ENCODE measurements at regions not wholly inside any gene's neighbourhood (a gene's known extent, or its start where the extent isn't known, plus 50 kb on each side); places are given as distances from the start of the nearest gene placed in this dataset.

DNA sequence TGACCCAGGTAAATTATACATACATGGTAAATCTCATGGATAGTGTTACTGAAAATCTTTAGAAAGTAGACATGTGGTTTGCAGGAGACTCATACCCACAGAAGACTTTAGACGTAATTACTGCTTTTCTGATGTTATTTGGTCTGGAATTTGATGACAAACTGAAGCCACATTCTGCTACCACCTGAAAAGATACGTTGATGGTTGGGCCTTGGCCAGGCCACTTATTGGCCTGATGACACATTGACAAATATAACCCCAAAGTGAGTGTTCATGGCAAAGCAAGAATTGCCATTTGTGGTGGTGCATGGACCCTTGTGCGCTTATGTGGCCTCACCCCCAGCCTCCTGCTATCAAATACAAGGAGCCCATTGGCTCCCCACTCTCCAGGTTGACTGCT, 155.6 kb downstream of the METTL4 start:
- 77 to 92% (median 89%) methylated on average over 3 of the region's 3 CpGs for WGBS, 5 donors
- H3K9me3 ChIP-seq, result no peaks in the 10 kb centered on the region
- DNase-seq, result no peak

DNA sequence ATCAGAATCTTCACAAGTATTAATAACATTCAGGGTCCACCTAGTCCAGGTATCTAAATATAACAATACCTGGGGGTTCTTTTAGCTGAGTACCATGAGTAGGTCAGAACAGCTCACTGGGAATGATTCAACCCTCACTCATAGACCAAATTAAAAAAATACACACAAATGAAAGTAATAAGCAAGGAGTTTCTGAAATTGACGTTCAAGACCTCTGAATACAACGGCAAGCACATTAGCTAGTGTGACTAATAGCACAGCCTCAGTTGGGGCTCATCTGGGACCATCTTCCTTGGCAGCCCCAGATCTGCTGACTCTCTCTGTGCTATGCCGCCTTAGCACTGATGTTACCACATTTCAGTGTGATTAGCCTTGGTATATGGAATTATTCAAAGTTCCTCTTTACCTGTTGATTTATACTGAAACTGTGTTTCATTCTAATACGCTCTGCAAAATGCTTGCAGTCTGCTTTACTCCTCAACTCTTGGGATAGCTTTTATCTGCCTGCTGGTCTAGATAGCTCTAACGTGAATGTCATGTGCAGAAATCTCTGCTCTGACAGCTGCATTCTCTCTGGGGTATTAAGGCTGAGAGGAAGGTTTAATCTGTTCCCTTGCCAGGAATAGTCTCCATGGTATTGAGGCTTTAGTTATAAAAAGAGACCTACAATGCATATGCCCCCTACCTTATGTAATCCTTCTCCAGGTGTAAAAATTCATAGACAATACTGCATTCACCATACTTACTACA, 153.3 kb downstream of the METTL4 start:
- Histone ChIP-seq H3K36me3 (no peaks in the 10 kb centered on the region), H3K4me1 (no peaks in the 10 kb centered on the region), H3K4me3 (no peak overlapping the region), H3K27ac (no peak overlapping the region), H3K9me3 (no peaks in the 10 kb centered on the region), H3K27me3 (no peaks in the 10 kb centered on the region)
- no peak for TF ChIP-seq POLR2AphosphoS5 (IDR thresholded peaks at IDR 0.05)
- TF ChIP-seq POLR2A (IDR thresholded peaks at IDR 0.05), result no peak
- no peak for TF ChIP-seq EP300 (IDR thresholded peaks at IDR 0.05)
- no peak for TF ChIP-seq CTCF (IDR thresholded peaks at IDR 0.05)
- DNase-seq, result no peak
- 59 to 75% (median 63%) methylated on average over 5 of the region's 5 CpGs for WGBS, 5 donors
- intact Hi-C loops (cut with DNase I; ENCODE audit: low total_unique reads), result no loop called here

More for the DNA sequence above, 155.6 kb downstream of the METTL4 start:
- Histone ChIP-seq H3K27ac (no peak overlapping the region), H3K4me1 (no peaks in the 10 kb centered on the region), H3K36me3 (no peaks in the 10 kb centered on the region), H3K27me3 (no peaks in the 10 kb centered on the region), H3K4me3 (no peak overlapping the region)
- intact Hi-C loops (cut with DNase I; ENCODE audit: low total_unique reads), result no loop called here
- TF ChIP-seq POLR2A (IDR thresholded peaks at IDR 0.05) (no peak), EP300 (IDR thresholded peaks at IDR 0.05) (no peak), CTCF (IDR thresholded peaks at IDR 0.05) (no peak), POLR2AphosphoS5 (IDR thresholded peaks at IDR 0.05) (no peak)

GRCh38 chr18:2420367-2420766, 150.9 kb downstream of the METTL4 start:
- Histone ChIP-seq H3K9me3 (no peaks in the 10 kb centered on the region), H3K4me1 (no peaks in the 10 kb centered on the region), H3K4me3 (no peak overlapping the region), H3K27ac (no peak overlapping the region), H3K27me3 (no peaks in the 10 kb centered on the region), H3K36me3 (no peaks in the 10 kb centered on the region)
- intact Hi-C loops (cut with DNase I; ENCODE audit: low total_unique reads), result no loop called here
- DNase-seq, result no peak
- no peak for TF ChIP-seq POLR2AphosphoS5 (IDR thresholded peaks at IDR 0.05)
- TF ChIP-seq POLR2A (IDR thresholded peaks at IDR 0.05), result no peak
- no peak for TF ChIP-seq CTCF (IDR thresholded peaks at IDR 0.05)
- no peak for TF ChIP-seq EP300 (IDR thresholded peaks at IDR 0.05)
- WGBS, 5 donors, result 74 to 91% (median 87%) methylated on average over 4 of the region's 4 CpGs

- Histone ChIP-seq H3K4me1 (no peaks in the 10 kb centered on the region), H3K36me3 (no peaks in the 10 kb centered on the region), H3K27me3 (no peaks in the 10 kb centered on the region), H3K9me3 (peaks cover 0 to 4% (median under 1%) of the 10 kb centered on the region in 4 donors), H3K27ac (no peak overlapping the region), H3K4me3 (no peak overlapping the region)
- intact Hi-C loops (cut with DNase I; ENCODE audit: low total_unique reads), result no loop called here
- 59 to 79% (median 70%) methylated on average over 5 of the region's 5 CpGs for WGBS, 5 donors
- DNase-seq, result peak in 1 of 2 donors; percentile 23
- TF ChIP-seq CTCF (IDR thresholded peaks at IDR 0.05), result no peak
- TF ChIP-seq EP300 (IDR thresholded peaks at IDR 0.05), result no peak
- no peak for TF ChIP-seq POLR2A (IDR thresholded peaks at IDR 0.05)
- no peak for TF ChIP-seq POLR2AphosphoS5 (IDR thresholded peaks at IDR 0.05)
Observed at GRCh38 chr18:2423761-2424160, 147.5 kb downstream of the METTL4 start.

Data from stomach (tissue), 8 donors.